Lung (tissue), 11 donors: ENCODE measurements at regions not wholly inside any gene's neighbourhood (a gene's known extent, or its start where the extent isn't known, plus 50 kb on each side); places are given as distances from the start of the nearest gene placed in this dataset.

ENCODE experiments used
- ATAC-seq: fragments of 200-7000 bp; cut with Tn5 transposase; one replicate; pipeline ENCODE4 v1.9.1; 2020; ENCODE audit warnings: moderate number of reproducible peaks; ENCODE audit not compliant: insufficient read depth, low FRiP score
- DNase-seq, 3 donors: peaks; one replicate each; pipeline ENCODE4 v3.0.0-alpha.2; 2013 to 2017
- H3K27ac ChIP-seq, 2 donors: one replicate each; pipeline ENCODE4 v1.5.1; 2013; ENCODE audit warnings: mild to moderate bottlenecking in 2 of 2, moderate library complexity in 2 of 2, control low read depth in 1 of 2, inconsistent platforms in 1 of 2, low read depth in 1 of 2, low read length in 1 of 2
- H3K27me3 ChIP-seq, 3 donors: one replicate each; pipeline ENCODE4 v1.5.1; 2013; ENCODE audit warnings: low read length in 2 of 3; ENCODE audit not compliant: control insufficient read depth in 3 of 3, insufficient read depth in 3 of 3
- H3K36me3 ChIP-seq, 4 donors: one replicate each; pipeline ENCODE4 v1.5.1; 2013; ENCODE audit warnings: low read length in 4 of 4, mild to moderate bottlenecking in 1 of 4, moderate library complexity in 1 of 4; ENCODE audit not compliant: control insufficient read depth in 4 of 4, insufficient read depth in 4 of 4
- H3K4me1 ChIP-seq, 5 donors: one replicate each; pipeline ENCODE4 v1.5.1; 2013; ENCODE audit warnings: low read length in 5 of 5, mild to moderate bottlenecking in 2 of 5, moderate library complexity in 1 of 5; ENCODE audit not compliant: control insufficient read depth in 5 of 5, insufficient read depth in 5 of 5
- H3K4me3 ChIP-seq: one replicate; pipeline ENCODE4 v1.5.1; 2013; ENCODE audit warnings: mild to moderate bottlenecking, control low read depth, moderate library complexity
- H3K9ac ChIP-seq, 2 donors: one replicate each; pipeline ENCODE4 v1.5.1; 2013; ENCODE audit warnings: low read length in 2 of 2, control low read depth in 1 of 2; ENCODE audit not compliant: insufficient read depth in 1 of 2
- H3K9me3 ChIP-seq, 4 donors: one replicate each; pipeline ENCODE4 v1.5.1; 2013; ENCODE audit warnings: low read length in 3 of 4, mild to moderate bottlenecking in 1 of 4, moderate library complexity in 1 of 4; ENCODE audit not compliant: control insufficient read depth in 4 of 4, insufficient read depth in 3 of 4
- WGBS, 2 donors: extraction: QIAGEN DNeasy Blood & Tissue Kit; methylation state at CpG; one replicate each; pipeline ENCODE4 v1.1.7; 2013; 5-methylcytosine and 5-hydroxymethylcytosine counted together
- TF ChIP-seq, protein P1 (sequence below): IDR thresholded peaks from 2 replicates; pipeline ENCODE4 v1.5.1; 2012; ENCODE audit warnings: mild to moderate bottlenecking; ENCODE audit errors: control extremely low read depth, extremely low read depth
- donor health status: control.
- donor health status: control.
- donor health status: Bipolar disorder and iron deficiency.
- donor health status: healthy.
- donor health status: DM: yes; HTN: yes; CAD: no.

DNA sequence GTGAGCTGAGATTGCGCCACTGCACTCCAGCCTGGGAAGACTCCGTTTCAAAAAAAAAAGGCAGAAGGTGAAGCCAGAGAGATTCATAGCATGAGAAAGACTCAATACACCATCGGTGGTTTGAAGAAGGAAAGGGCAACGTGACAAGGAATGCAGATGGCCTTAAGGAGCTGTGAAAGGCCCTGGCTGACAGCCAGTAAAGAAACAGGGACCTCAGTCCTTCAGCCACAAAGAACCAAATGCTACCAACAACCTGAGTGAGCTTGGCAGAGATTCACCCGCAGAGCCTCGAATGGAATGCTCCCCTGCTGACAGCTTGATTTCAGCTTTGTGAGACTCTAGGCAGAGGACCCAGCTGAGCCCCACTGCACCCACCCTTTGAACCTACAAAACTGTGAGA is 154.9 kb upstream of the NDUFV2 start:
- no peak for ATAC-seq
- Histone ChIP-seq H3K4me3 (no peak overlapping the region), H3K9ac (no peak overlapping the region), H3K27me3 (no peaks in the 10 kb centered on the region), H3K4me1 (no peaks in the 10 kb centered on the region), H3K36me3 (no peaks in the 10 kb centered on the region), H3K27ac (no peak overlapping the region), H3K9me3 (peaks cover 0 to 5% (median under 1%) of the 10 kb centered on the region in 4 donors)
- DNase-seq = no peak
- TF ChIP-seq, protein P1, sequence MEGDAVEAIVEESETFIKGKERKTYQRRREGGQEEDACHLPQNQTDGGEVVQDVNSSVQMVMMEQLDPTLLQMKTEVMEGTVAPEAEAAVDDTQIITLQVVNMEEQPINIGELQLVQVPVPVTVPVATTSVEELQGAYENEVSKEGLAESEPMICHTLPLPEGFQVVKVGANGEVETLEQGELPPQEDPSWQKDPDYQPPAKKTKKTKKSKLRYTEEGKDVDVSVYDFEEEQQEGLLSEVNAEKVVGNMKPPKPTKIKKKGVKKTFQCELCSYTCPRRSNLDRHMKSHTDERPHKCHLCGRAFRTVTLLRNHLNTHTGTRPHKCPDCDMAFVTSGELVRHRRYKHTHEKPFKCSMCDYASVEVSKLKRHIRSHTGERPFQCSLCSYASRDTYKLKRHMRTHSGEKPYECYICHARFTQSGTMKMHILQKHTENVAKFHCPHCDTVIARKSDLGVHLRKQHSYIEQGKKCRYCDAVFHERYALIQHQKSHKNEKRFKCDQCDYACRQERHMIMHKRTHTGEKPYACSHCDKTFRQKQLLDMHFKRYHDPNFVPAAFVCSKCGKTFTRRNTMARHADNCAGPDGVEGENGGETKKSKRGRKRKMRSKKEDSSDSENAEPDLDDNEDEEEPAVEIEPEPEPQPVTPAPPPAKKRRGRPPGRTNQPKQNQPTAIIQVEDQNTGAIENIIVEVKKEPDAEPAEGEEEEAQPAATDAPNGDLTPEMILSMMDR = no peak
- 50 to 52% methylated on average over 6 of the region's 6 CpGs for WGBS, 2 donors

DNA sequence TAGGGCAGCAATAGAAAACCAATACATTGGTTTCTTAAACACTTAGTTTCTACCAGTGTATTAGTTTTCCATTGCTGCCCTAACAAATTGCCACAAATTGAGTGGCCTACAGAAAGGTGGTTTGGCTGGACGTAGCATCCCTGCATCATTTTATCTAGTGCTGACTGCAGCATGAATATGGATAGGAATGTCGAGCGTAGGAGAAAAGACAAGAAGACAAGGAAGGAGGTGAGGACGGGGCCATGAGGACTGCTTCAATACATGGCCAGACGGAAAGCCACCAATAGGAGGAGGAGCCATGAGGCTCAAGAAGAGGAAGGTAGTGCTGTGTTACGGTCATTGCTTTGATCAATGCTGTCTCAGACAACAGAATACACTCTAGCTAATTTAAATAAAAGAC is 154.5 kb upstream of the NDUFV2 start:
- TF ChIP-seq, protein P1 = no peak
- Histone ChIP-seq H3K27ac (no peak overlapping the region), H3K27me3 (no peaks in the 10 kb centered on the region), H3K36me3 (no peaks in the 10 kb centered on the region), H3K4me3 (no peak overlapping the region), H3K9ac (no peak overlapping the region), H3K9me3 (peaks cover 0 to 5% (median 1%) of the 10 kb centered on the region in 4 donors), H3K4me1 (no peaks in the 10 kb centered on the region)
- ATAC-seq (no peak), DNase-seq (no peak)
- WGBS, 2 donors = 84 to 86% methylated on average over 6 of the region's 6 CpGs

DNA sequence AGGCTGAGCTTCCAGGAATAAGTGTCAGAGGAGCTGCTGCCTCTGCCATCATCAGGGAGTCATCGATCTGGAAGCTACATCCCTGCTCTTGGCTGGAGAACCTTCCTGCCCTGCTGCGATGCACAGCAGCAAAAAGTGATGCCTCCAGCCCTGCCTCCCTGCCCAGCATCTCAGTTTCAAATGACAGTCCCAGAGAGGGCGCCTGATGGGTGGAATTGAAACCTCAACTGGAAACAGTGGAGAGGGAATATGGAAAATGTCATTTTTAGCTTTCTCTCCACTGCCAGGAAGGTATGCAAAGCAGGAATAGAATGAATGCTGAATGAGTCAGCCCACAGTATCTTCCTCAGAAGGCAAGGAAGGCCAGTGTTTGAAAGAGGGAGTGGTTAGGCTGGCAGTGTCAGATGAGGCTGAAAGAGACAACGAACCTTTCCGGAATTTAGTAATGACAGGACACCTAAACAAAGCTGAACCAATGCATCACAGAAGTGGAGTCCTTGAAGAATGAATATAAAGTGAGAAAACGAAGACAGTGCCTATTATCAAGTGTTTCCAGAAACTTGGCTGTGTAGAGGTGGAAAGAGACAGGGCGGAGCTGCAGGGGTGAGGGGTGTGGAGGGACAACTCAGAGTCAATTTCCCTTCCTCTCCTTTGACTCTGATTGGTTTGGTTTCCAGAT is 153.9 kb upstream of the NDUFV2 start:
- no peaks in the 10 kb centered on the region for H3K4me1 ChIP-seq
- no peak for DNase-seq
- TF ChIP-seq, protein P1 = no peak
- no peaks in the 10 kb centered on the region for H3K36me3 ChIP-seq
- H3K9ac ChIP-seq = no peak overlapping the region
- no peaks in the 10 kb centered on the region for H3K27me3 ChIP-seq
- ATAC-seq = peak; percentile 29
- H3K27ac ChIP-seq = no peak overlapping the region
- 65 to 68% methylated on average over 7 of the region's 7 CpGs for WGBS, 2 donors
- peaks cover 0 to 6% (median 2%) of the 10 kb centered on the region in 4 donors for H3K9me3 ChIP-seq
- no peak overlapping the region for H3K4me3 ChIP-seq

DNA sequence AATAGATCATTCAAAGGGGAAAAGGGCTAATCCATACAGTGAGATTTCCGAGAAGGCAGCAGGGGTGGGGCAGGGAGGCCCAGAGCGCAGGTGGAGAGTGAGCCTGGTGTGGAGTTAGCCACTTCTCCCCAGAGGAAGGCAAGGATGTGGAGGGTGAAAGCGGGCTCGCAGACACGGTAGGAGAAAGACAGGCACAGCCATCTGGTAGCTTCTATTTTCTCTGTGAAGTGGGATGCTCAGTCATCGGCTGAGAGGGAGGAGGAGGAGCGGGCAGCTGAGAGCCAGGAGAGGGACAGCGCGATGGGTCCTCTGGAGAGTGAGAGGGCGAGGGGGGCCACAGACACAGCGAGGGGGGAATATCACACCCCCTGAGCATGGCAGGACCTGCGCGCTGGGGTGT is 153.3 kb upstream of the NDUFV2 start:
- H3K4me1 ChIP-seq = no peaks in the 10 kb centered on the region
- H3K9me3 ChIP-seq = peaks cover 0 to 6% (median 2%) of the 10 kb centered on the region in 4 donors
- WGBS, 2 donors = 62 to 72% methylated on average over 13 of the region's 13 CpGs
- DNase-seq (no peak), ATAC-seq (no peak)
- no peak overlapping the region for H3K4me3 ChIP-seq
- no peak overlapping the region for H3K9ac ChIP-seq
- H3K27ac ChIP-seq = no peak overlapping the region
- H3K27me3 ChIP-seq = no peaks in the 10 kb centered on the region
- TF ChIP-seq, protein P1 = no peak
- H3K36me3 ChIP-seq = no peaks in the 10 kb centered on the region
